Thoracic aorta (tissue), 2 donors: ENCODE measurements at regions not wholly inside any gene's neighbourhood (a gene's known extent, or its start where the extent isn't known, plus 50 kb on each side); places are given as distances from the start of the nearest gene placed in this dataset.

ENCODE experiments used
- ATAC-seq: fragments of 150-250 bp; one replicate; pipeline ENCODE4 v1.8.0; 2017; ENCODE audit warnings: low read depth; ENCODE audit not compliant: insufficient number of reproducible peaks, low FRiP score
- DNase-seq: peaks from one replicate; pipeline ENCODE4 v3.0.0-alpha.2; 2020; ENCODE audit warnings: low spot score
- H3K27ac ChIP-seq, 2 donors: fragments of 200-600 bp; sonication (generic); 1 replicate in 1 of 2; 2 replicates in 1 of 2; pipeline ENCODE4 v1.5.1; 2016; ENCODE audit warnings: mild to moderate bottlenecking in 2 of 2, moderate library complexity in 2 of 2
- H3K27me3 ChIP-seq: fragments of 200-600 bp; sonication (generic); replicated peaks from 2 replicates; pipeline ENCODE4 v1.6.0; 2016; ENCODE audit warnings: mild to moderate bottlenecking; ENCODE audit not compliant: insufficient read depth
- H3K36me3 ChIP-seq: fragments of 200-600 bp; sonication (generic); one replicate; pipeline ENCODE4 v1.5.1; 2016
- H3K4me1 ChIP-seq, 2 donors: fragments of 200-600 bp; sonication (generic); 1 replicate in 1 of 2; 2 replicates in 1 of 2; pipeline versions ENCODE4 v1.5.1 to v1.6.0; 2016; ENCODE audit warnings: low read depth in 2 of 2, mild to moderate bottlenecking in 1 of 2; ENCODE audit not compliant: control insufficient read depth in 1 of 2
- H3K4me3 ChIP-seq: fragments of 200-600 bp; sonication (generic); 2 replicates; pipeline ENCODE4 v1.5.1; 2016; ENCODE audit warnings: mild to moderate bottlenecking
- H3K9me3 ChIP-seq: fragments of 200-600 bp; sonication (generic); 2 replicates; pipeline ENCODE4 v1.5.1; 2016
- TF ChIP-seq, protein P1 (sequence below): fragments of 200-600 bp; sonication (generic); IDR thresholded peaks from one replicate; pipeline ENCODE4 v1.5.1; 2019; ENCODE audit warnings: antibody characterized with exemption

DNA sequence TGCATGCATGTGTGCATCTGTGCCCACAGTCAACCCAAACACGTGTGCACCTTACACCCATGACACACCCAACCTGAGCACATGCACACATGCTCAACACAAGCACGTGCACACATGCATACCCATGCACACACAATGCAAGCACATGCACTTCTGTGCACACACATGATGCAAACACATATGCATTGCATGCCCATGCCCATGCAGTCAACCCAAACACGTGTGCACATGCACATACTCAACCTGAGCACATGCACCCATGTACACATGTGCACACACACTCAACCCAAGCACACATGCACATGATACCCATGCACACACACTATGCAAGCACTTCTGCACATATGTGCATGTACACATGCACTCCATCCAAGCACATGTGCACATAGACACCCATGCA is 84.5 kb upstream of the FAM20C start:
- H3K27ac ChIP-seq: no peak overlapping the region
- TF ChIP-seq, protein P1, sequence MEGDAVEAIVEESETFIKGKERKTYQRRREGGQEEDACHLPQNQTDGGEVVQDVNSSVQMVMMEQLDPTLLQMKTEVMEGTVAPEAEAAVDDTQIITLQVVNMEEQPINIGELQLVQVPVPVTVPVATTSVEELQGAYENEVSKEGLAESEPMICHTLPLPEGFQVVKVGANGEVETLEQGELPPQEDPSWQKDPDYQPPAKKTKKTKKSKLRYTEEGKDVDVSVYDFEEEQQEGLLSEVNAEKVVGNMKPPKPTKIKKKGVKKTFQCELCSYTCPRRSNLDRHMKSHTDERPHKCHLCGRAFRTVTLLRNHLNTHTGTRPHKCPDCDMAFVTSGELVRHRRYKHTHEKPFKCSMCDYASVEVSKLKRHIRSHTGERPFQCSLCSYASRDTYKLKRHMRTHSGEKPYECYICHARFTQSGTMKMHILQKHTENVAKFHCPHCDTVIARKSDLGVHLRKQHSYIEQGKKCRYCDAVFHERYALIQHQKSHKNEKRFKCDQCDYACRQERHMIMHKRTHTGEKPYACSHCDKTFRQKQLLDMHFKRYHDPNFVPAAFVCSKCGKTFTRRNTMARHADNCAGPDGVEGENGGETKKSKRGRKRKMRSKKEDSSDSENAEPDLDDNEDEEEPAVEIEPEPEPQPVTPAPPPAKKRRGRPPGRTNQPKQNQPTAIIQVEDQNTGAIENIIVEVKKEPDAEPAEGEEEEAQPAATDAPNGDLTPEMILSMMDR: no peak
- H3K36me3 ChIP-seq: no peaks in the 10 kb centered on the region
- ATAC-seq (no peak), DNase-seq (no peak)
- H3K9me3 ChIP-seq: no peaks in the 10 kb centered on the region
- no peak overlapping the region for H3K4me3 ChIP-seq
- H3K27me3 ChIP-seq: no peaks in the 10 kb centered on the region
- H3K4me1 ChIP-seq: no peaks in the 10 kb centered on the region

DNA sequence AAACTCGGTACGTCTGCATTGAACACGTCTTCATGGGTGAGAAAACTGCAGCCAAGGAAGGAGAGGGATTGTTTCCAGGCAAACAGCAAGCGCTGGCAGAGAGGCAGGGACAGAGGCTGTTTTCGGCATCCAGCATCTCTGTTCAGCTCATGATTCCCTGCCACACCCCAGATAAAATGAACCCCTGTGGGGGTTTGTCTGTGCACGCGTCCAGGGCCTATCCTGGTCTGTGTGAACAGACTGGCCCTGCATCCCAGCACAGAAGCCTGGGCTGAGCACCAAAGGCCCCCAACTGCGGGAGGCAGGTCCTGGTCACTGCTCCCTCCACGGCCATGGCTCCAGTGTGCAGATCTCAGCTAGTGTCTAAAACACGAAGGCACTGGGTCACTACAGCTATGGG is 83.3 kb upstream of the FAM20C start:
- ATAC-seq (no peak), DNase-seq (no peak)
- H3K4me1 ChIP-seq: no peaks in the 10 kb centered on the region
- no peak overlapping the region for H3K27ac ChIP-seq
- TF ChIP-seq, protein P1: no peak
- no peak overlapping the region for H3K4me3 ChIP-seq
- no peaks in the 10 kb centered on the region for H3K27me3 ChIP-seq
- no peaks in the 10 kb centered on the region for H3K36me3 ChIP-seq
- H3K9me3 ChIP-seq: no peaks in the 10 kb centered on the region

DNA sequence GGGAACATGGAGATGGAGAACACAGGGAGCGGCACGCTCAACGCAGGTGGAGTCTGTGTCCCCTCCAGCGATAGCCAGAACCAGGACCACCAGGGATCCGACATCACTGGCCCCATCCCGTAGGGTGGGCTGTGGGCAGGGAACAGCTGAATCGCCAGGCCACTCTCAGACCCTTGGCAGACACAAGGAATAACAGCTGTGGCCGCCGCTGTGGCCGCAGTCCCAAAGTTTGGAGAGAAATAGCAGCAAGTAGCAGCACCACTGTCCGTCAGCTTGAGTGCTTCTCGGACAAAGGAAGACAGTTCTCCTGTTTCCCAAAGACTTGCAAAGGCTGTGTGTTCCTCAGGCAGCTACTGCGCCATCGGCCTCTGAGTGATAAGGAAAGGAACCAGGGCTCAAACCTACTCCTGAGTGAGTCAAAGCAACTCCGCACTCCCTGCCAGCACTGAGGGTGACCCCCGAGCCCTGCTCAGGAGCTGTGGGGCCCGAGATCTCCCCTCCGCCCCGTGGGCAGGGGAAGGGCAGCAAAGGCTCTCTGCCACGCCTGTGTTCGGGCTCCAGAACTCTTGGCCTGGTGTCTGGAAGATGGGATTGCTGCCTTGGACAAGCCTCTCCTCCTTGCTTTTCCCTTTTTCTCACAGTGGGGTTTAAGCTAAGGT is 82.3 kb upstream of the FAM20C start:
- Histone ChIP-seq H3K4me1 (no peaks in the 10 kb centered on the region), H3K27ac (no peak overlapping the region), H3K27me3 (no peaks in the 10 kb centered on the region), H3K9me3 (no peaks in the 10 kb centered on the region), H3K4me3 (no peak overlapping the region), H3K36me3 (no peaks in the 10 kb centered on the region)
- TF ChIP-seq, protein P1: no peak
- DNase-seq (no peak), ATAC-seq (no peak)

DNA sequence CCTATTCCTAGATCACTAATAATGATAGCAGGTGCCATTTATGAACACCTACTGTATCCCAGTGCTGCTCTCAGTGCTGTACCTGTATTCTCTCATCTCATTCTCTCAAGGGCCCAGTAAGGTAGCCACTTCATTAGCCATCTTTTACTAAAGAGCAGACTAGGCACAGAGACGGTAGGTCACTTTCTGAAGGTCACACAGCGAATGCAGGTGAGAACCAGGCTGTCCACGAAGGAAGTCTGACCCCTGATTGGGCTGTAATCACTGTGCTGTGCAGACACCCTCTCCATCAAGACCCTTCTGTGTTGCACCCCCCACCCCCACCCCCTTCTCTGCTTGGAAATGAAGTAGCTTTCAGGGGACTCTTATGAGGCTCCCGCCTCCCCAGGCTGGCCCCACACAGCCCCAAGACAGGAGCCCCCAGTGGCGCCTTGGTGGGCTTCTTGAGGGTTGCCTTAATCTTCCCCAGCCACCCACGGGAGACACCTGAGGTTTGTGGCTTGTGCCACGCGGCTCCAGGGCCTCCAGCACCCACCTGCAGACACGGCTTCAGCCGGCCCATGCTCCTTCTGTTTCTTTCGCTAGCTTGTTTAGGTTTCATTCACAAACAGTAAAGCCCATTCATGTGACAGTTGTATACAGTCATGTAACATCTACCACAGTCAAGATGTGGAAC is 81.7 kb upstream of the FAM20C start:
- DNase-seq: no peak
- TF ChIP-seq, protein P1: no peak
- Histone ChIP-seq H3K9me3 (no peaks in the 10 kb centered on the region), H3K27me3 (no peaks in the 10 kb centered on the region), H3K4me1 (peaks cover 0 to 6% of the 10 kb centered on the region in 2 donors), H3K27ac (no peak overlapping the region), H3K4me3 (no peak overlapping the region), H3K36me3 (no peaks in the 10 kb centered on the region)
- ATAC-seq: no peak

DNA sequence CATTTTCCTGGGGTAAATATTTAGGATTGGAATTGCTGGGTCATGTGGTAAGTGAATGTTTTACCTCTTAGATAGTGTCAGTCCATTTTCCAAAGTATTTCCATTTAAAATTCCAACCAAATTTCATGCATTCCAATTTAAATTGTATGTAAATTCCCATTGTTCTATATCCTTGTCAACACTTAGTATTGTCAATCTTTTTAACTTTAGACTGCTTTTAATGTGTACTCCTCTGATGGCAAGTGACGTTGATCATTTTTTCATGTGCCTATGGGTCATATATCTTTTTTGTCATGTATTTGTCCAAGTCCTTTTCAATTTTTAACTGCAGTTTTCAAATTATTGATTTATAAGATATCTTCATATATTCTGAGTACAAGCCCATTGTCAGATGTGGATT is 80.8 kb upstream of the FAM20C start:
- Histone ChIP-seq H3K36me3 (no peaks in the 10 kb centered on the region), H3K27ac (no peak overlapping the region), H3K27me3 (no peaks in the 10 kb centered on the region), H3K4me3 (no peak overlapping the region), H3K9me3 (no peaks in the 10 kb centered on the region), H3K4me1 (peaks cover 0 to 10% of the 10 kb centered on the region in 2 donors)
- TF ChIP-seq, protein P1: no peak
- DNase-seq: no peak
- no peak for ATAC-seq
